Neuronal stem cell (in vitro differentiated cells): ENCODE measurements at regions not wholly inside any gene's neighbourhood (a gene's known extent, or its start where the extent isn't known, plus 50 kb on each side); places are given as distances from the start of the nearest gene placed in this dataset.

ENCODE experiments used
- DNase-seq: peaks from one replicate; pipeline ENCODE4 v3.0.0-alpha.2; 2013; ENCODE audit warnings: low spot score
- H2AFZ ChIP-seq: one replicate; pipeline ENCODE4 v1.6.1; 2013; ENCODE audit warnings: mild to moderate bottlenecking, low read length, inconsistent platforms
- H2AK5ac ChIP-seq: 2 replicates; pipeline ENCODE4 v1.6.1; 2013; ENCODE audit warnings: low read depth, mild to moderate bottlenecking, inconsistent platforms, low read length, moderate library complexity, mixed read lengths
- H2BK120ac ChIP-seq: 2 replicates; pipeline ENCODE4 v1.6.1; 2013; ENCODE audit warnings: low read depth, mild to moderate bottlenecking, inconsistent platforms, low read length, moderate library complexity, mixed read lengths
- H2BK12ac ChIP-seq: one replicate; pipeline ENCODE4 v1.6.1; 2013; ENCODE audit warnings: low read length, inconsistent platforms
- H2BK15ac ChIP-seq: 2 replicates; pipeline ENCODE4 v1.6.1; 2013; ENCODE audit warnings: mild to moderate bottlenecking, low read length, inconsistent platforms, mixed read lengths
- H2BK5ac ChIP-seq: one replicate; pipeline ENCODE4 v1.6.1; 2013; ENCODE audit warnings: inconsistent platforms, mild to moderate bottlenecking, low read length, moderate library complexity
- H3K14ac ChIP-seq: one replicate; pipeline ENCODE4 v1.6.1; 2013; ENCODE audit warnings: low read length, inconsistent platforms
- H3K18ac ChIP-seq: 2 replicates; pipeline ENCODE4 v1.6.1; 2013; ENCODE audit warnings: low read length, inconsistent platforms
- H3K23ac ChIP-seq: 2 replicates; pipeline ENCODE4 v1.6.1; 2013; ENCODE audit warnings: low read depth, mild to moderate bottlenecking, mixed read lengths, low read length, inconsistent platforms; ENCODE audit not compliant: poor library complexity
- H3K27ac ChIP-seq: replicated peaks from 3 replicates; pipeline ENCODE4 v1.5.1; 2013; ENCODE audit warnings: low read length, inconsistent platforms
- H3K27me3 ChIP-seq, 3 experiments: 2 replicates each; pipeline ENCODE4 v1.6.1; 2013; ENCODE audit warnings: low read length in 3 of 3, mild to moderate bottlenecking in 2 of 3, inconsistent platforms in 1 of 3, low read depth in 1 of 3, mixed read lengths in 1 of 3, moderate library complexity in 1 of 3; ENCODE audit not compliant: control insufficient read depth in 3 of 3, insufficient read depth in 3 of 3
- H3K36me3 ChIP-seq, 2 donors: replicated peaks in 1 of 2; 2 replicates each; pipeline ENCODE4 v1.6.1; 2013; ENCODE audit warnings: low read length in 2 of 2; ENCODE audit not compliant: control insufficient read depth in 2 of 2, insufficient read depth in 2 of 2
- H3K4ac ChIP-seq: 2 replicates; pipeline ENCODE4 v1.6.1; 2013; ENCODE audit warnings: inconsistent platforms, mild to moderate bottlenecking, low read length, moderate library complexity
- H3K4me1 ChIP-seq, 2 donors: 1 replicate in 1 of 2; 2 replicates in 1 of 2; pipeline ENCODE4 v1.6.1; 2013; ENCODE audit warnings: low read length in 2 of 2, low read depth in 1 of 2; ENCODE audit not compliant: control insufficient read depth in 2 of 2, insufficient read depth in 1 of 2
- H3K4me2 ChIP-seq: one replicate; pipeline ENCODE4 v1.6.1; 2013; ENCODE audit warnings: mild to moderate bottlenecking, low read length, inconsistent platforms; ENCODE audit not compliant: insufficient read depth, poor library complexity, severe bottlenecking
- H3K4me3 ChIP-seq, 2 donors: 2 replicates each; pipeline ENCODE4 v1.5.1; 2013; ENCODE audit warnings: low read length in 2 of 2, mild to moderate bottlenecking in 2 of 2, inconsistent platforms in 1 of 2, moderate library complexity in 1 of 2
- H3K79me1 ChIP-seq: one replicate; pipeline ENCODE4 v1.6.1; 2013; ENCODE audit warnings: low read depth, mild to moderate bottlenecking, inconsistent platforms, low read length, moderate library complexity
- H3K9ac ChIP-seq: one replicate; pipeline ENCODE4 v1.6.1; 2013; ENCODE audit warnings: mild to moderate bottlenecking, low read depth, low read length, inconsistent platforms; ENCODE audit not compliant: poor library complexity
- H3K9me3 ChIP-seq, 2 donors: replicated peaks in 1 of 2; 2 replicates each; pipeline versions ENCODE3 to v1.6.1; 2013; ENCODE audit warnings: low read length in 2 of 2, mild to moderate bottlenecking in 2 of 2, inconsistent platforms in 1 of 2, low read depth in 1 of 2, mixed read lengths in 1 of 2, moderate library complexity in 1 of 2; ENCODE audit not compliant: control insufficient read depth in 2 of 2, insufficient read depth in 1 of 2
- H4K8ac ChIP-seq: one replicate; pipeline ENCODE4 v1.6.1; 2013; ENCODE audit warnings: low read depth, mild to moderate bottlenecking, inconsistent platforms, low read length, moderate library complexity
- H4K91ac ChIP-seq: one replicate; pipeline ENCODE4 v1.6.1; 2013; ENCODE audit warnings: low read length, low read depth, mild to moderate bottlenecking, inconsistent platforms; ENCODE audit not compliant: poor library complexity
- WGBS, 2 donors: extraction: QIAGEN DNeasy Blood & Tissue Kit; methylation state at CpG; one replicate each; pipeline ENCODE4 v1.1.7; 2013; ENCODE audit warnings: missing lambda C conversion rate in 2 of 2, mixed read lengths in 1 of 2; ENCODE audit not compliant: insufficient read length in 2 of 2, insufficient replicate concordance in 1 of 2; ENCODE audit errors: extremely low coverage in 2 of 2; 5-methylcytosine and 5-hydroxymethylcytosine counted together

DNA sequence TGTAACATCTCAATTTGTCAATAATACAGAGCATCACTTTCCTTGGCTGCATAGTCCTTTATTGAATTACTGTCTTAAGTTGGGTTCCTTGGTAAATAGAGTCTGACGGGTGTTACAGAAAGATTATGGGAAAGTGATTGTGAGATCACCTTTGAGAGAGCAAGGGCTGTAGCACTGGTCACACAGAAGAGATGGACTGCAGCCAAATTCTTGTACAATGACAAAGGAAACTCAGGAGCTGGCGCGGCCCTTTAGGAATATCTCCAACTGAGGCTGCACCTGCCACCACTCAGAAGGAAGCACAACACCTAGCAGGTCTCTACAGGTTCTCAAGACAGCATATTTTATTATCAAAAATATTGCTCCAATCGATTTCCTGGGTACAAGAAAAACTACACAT, 350.0 kb upstream of the ISL1 start:
- no peak overlapping the region for H3K27ac ChIP-seq
- no peak overlapping the region for H3K4me2 ChIP-seq
- no peak overlapping the region for H3K4ac ChIP-seq
- no peak overlapping the region for H4K8ac ChIP-seq
- no peak overlapping the region for H2AK5ac ChIP-seq
- no peaks in the 10 kb centered on the region for H3K9me3 ChIP-seq
- H2BK120ac ChIP-seq = no peak overlapping the region
- no peaks in the 10 kb centered on the region for H3K79me1 ChIP-seq
- no peaks in the 10 kb centered on the region for H3K4me1 ChIP-seq
- H3K14ac ChIP-seq = no peak overlapping the region
- H2BK12ac ChIP-seq = no peak overlapping the region
- no peak for DNase-seq
- no peak overlapping the region for H3K18ac ChIP-seq
- no peak overlapping the region for H4K91ac ChIP-seq
- H2BK15ac ChIP-seq = no peak overlapping the region
- no CpG with 5 or more reads among the region's 4 CpGs for WGBS, 2 donors
- H3K4me3 ChIP-seq = no peak overlapping the region
- no peak overlapping the region for H3K23ac ChIP-seq
- H3K9ac ChIP-seq = no peak overlapping the region
- no peaks in the 10 kb centered on the region for H3K36me3 ChIP-seq
- peaks cover 0 to 3% (median 0%) of the 10 kb centered on the region in 3 experiments for H3K27me3 ChIP-seq
- no peak overlapping the region for H2BK5ac ChIP-seq
- no peak overlapping the region for H2AFZ ChIP-seq

DNA sequence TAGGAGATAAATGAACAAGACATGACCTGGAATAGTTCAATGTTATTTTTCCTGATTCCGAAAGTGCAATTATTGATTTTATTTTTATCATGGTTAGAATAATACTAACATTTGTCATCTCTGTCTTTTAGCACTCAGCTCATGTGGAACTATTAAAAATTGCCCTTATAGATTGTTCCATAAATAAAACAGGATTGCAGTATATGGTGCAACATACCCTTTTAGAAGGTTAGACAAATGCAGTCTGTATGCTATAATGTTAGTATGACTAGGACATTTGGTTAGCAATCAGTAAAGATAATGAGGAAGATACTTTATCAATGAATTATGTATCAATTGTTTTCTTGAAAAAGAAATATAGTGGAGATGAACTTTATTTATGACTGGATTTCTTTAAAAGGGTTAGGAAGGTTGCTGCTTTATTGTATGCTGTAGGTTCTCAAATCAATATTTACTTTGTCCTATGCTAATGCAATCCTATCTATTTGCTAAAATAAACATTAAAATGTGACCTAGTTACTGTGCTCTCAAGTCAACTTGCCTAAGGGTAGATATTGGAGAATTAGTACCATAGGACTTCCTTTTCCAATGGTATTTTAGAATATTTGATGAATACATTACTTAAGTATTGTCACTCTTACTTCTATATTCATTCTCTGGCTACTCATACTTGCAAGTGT, 348.9 kb upstream of the ISL1 start:
- Histone ChIP-seq H3K4me2 (no peak overlapping the region), H3K4me1 (no peaks in the 10 kb centered on the region), H3K9me3 (no peaks in the 10 kb centered on the region), H3K27ac (no peak overlapping the region), H3K18ac (no peak overlapping the region), H3K27me3 (peaks cover 0 to 3% (median 0%) of the 10 kb centered on the region in 3 experiments), H3K14ac (no peak overlapping the region), H4K91ac (no peak overlapping the region), H3K79me1 (no peaks in the 10 kb centered on the region), H2AK5ac (no peak overlapping the region), H2BK5ac (no peak overlapping the region), H3K9ac (no peak overlapping the region), H2BK12ac (no peak overlapping the region), H2BK120ac (no peak overlapping the region), H3K4ac (no peak overlapping the region), H2BK15ac (no peak overlapping the region), H3K36me3 (no peaks in the 10 kb centered on the region), H2AFZ (no peak overlapping the region), H3K23ac (no peak overlapping the region), H4K8ac (no peak overlapping the region), H3K4me3 (no peak overlapping the region)
- WGBS, 2 donors = no CpG with 5 or more reads among the region's 1 CpG
- DNase-seq = no peak

DNA sequence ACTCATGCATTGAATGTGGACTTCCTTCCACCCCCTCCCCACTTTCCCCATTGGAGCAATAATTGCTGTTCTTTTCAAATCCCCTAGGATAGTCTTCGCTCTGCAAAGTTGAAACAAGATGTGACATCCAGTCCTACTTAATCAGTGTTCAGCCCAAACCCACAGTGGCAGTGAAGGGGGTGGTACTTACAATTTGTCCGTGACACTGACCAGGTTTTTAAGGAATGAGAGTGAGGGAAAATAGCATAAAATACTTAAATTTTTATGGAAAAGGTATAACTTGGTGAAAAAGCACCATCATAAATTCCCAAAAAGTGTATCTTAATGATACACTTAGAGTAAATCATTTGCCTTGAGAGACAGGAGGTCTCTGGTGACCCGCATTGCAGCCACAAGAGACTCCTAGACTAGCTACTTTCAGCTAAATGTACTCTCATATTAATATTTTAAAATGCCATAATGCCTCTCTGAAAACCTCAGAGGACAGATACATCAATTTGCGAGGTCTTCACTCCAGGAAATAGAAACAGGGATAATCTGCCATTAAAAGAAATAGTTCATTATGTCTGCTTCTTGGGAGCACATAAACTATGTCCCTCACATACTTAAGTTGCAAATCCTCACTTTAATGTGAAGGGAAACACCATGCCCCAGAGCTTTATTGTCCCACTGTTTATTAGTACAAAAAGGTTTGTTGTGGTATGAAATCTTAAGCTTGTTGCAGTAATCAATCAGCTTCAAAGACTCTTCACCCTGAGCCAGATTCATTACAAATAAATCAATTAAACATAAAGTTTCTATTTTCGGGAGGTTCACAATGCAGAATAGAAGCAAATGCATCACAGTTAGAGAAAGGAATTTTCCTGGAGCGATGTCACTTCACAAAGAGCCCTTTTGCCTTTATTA, 343.6 kb upstream of the ISL1 start:
- Histone ChIP-seq H4K8ac (no peak overlapping the region), H2BK120ac (no peak overlapping the region), H3K18ac (no peak overlapping the region), H3K27ac (no peak overlapping the region), H2BK12ac (no peak overlapping the region), H3K27me3 (no peaks in the 10 kb centered on the region), H2BK5ac (no peak overlapping the region), H2AK5ac (no peak overlapping the region), H3K79me1 (no peaks in the 10 kb centered on the region), H3K4me2 (no peak overlapping the region), H3K4ac (no peak overlapping the region), H2AFZ (no peak overlapping the region), H3K4me3 (no peak overlapping the region), H2BK15ac (no peak overlapping the region), H3K4me1 (no peaks in the 10 kb centered on the region), H3K9me3 (no peaks in the 10 kb centered on the region), H3K36me3 (no peaks in the 10 kb centered on the region), H4K91ac (no peak overlapping the region), H3K23ac (no peak overlapping the region), H3K14ac (no peak overlapping the region), H3K9ac (no peak overlapping the region)
- WGBS, 2 donors = no CpG with 5 or more reads among the region's 6 CpGs
- no peak for DNase-seq

DNA sequence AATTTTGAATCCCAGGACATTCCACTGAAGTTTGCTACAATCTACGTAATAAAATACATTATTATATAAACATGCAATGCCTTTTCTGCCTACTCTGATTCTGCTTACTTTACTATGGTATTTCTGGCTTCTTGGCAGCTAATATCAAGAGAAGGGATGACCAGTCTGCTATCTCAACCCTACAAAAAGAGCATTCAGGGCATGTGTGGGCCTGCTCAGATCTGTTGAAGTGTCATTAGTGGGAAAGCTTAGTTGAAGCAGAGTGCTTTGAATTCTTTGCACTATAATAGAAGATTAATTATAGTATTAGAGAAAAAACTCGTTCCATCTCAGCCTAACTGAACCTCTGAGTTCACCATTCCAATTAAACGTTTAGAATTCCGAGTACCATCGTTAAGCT, 339.5 kb upstream of the ISL1 start:
- Histone ChIP-seq H4K8ac (no peak overlapping the region), H3K4ac (no peak overlapping the region), H3K36me3 (no peaks in the 10 kb centered on the region), H3K18ac (no peak overlapping the region), H3K4me1 (no peaks in the 10 kb centered on the region), H3K27me3 (no peaks in the 10 kb centered on the region), H2BK5ac (no peak overlapping the region), H3K27ac (no peak overlapping the region), H3K23ac (no peak overlapping the region), H3K79me1 (no peaks in the 10 kb centered on the region), H2AFZ (no peak overlapping the region), H3K4me2 (no peak overlapping the region), H2BK120ac (no peak overlapping the region), H4K91ac (no peak overlapping the region), H2BK12ac (no peak overlapping the region), H3K14ac (no peak overlapping the region), H2BK15ac (no peak overlapping the region), H3K9me3 (no peaks in the 10 kb centered on the region), H3K9ac (no peak overlapping the region), H2AK5ac (no peak overlapping the region), H3K4me3 (no peak overlapping the region)
- no peak for DNase-seq
- no CpG with 5 or more reads among the region's 5 CpGs for WGBS, 2 donors
